Ishikawa (cell line): ENCODE measurements at regions not wholly inside any gene's neighbourhood (a gene's known extent, or its start where the extent isn't known, plus 50 kb on each side); places are given as distances from the start of the nearest gene placed in this dataset.

Experiments
- CREB1 ChIP-seq: IDR thresholded peaks from 2 replicates; pipeline ENCODE4 v1.6.1; 2012; ENCODE audit warnings: low read depth
- EP300 ChIP-seq: IDR thresholded peaks from 2 replicates; pipeline ENCODE4 v1.6.1; 2012; ENCODE audit warnings: borderline replicate concordance
- FOXM1 ChIP-seq: IDR thresholded peaks from 2 replicates; pipeline ENCODE4 v1.6.1; 2012; ENCODE audit warnings: low read depth, borderline replicate concordance
- RAD21 ChIP-seq: IDR thresholded peaks from 2 replicates; pipeline ENCODE4 v1.6.1; 2012; ENCODE audit warnings: low read depth
- YY1 ChIP-seq: IDR thresholded peaks from 2 replicates; pipeline ENCODE4 v1.6.1; 2012; ENCODE audit warnings: low read depth
- TF ChIP-seq, protein P1 (sequence below): IDR thresholded peaks from 2 replicates; pipeline ENCODE4 v1.6.1; 2012; ENCODE audit warnings: low read depth, mild to moderate bottlenecking
- TF ChIP-seq, protein P2 (sequence below): IDR thresholded peaks from 2 replicates; pipeline ENCODE4 v1.6.1; 2012

DNA sequence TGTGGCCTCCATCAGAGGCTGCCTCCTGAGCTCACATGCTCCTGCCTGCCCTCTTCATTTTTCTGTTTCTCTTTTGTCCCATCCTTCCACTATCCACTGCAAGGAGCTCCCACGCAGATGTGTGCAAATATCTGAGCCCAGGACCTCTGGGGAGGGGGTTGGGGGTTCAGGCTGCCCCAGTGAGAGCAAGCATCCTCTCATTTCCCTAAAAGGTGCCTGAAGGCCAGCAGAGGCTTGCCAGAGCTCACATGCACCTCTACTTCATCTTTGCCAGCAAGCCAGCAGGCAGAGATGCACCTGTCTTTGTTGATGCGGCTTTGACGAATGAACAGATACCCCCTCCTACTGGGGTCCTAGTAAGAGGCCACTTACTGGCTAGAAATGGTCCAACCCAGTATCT is 128.8 kb downstream of the FGF9 start:
- TF ChIP-seq RAD21 (no peak), EP300 (no peak), CREB1 (no peak), YY1 (no peak), FOXM1 (no peak)
- TF ChIP-seq, protein P1, sequence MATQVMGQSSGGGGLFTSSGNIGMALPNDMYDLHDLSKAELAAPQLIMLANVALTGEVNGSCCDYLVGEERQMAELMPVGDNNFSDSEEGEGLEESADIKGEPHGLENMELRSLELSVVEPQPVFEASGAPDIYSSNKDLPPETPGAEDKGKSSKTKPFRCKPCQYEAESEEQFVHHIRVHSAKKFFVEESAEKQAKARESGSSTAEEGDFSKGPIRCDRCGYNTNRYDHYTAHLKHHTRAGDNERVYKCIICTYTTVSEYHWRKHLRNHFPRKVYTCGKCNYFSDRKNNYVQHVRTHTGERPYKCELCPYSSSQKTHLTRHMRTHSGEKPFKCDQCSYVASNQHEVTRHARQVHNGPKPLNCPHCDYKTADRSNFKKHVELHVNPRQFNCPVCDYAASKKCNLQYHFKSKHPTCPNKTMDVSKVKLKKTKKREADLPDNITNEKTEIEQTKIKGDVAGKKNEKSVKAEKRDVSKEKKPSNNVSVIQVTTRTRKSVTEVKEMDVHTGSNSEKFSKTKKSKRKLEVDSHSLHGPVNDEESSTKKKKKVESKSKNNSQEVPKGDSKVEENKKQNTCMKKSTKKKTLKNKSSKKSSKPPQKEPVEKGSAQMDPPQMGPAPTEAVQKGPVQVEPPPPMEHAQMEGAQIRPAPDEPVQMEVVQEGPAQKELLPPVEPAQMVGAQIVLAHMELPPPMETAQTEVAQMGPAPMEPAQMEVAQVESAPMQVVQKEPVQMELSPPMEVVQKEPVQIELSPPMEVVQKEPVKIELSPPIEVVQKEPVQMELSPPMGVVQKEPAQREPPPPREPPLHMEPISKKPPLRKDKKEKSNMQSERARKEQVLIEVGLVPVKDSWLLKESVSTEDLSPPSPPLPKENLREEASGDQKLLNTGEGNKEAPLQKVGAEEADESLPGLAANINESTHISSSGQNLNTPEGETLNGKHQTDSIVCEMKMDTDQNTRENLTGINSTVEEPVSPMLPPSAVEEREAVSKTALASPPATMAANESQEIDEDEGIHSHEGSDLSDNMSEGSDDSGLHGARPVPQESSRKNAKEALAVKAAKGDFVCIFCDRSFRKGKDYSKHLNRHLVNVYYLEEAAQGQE: no peak
- TF ChIP-seq, protein P2, sequence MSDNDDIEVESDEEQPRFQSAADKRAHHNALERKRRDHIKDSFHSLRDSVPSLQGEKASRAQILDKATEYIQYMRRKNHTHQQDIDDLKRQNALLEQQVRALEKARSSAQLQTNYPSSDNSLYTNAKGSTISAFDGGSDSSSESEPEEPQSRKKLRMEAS: no peak
